Suprapubic skin (tissue), 4 donors: ENCODE measurements at regions not wholly inside any gene's neighbourhood (a gene's known extent, or its start where the extent isn't known, plus 50 kb on each side); places are given as distances from the start of the nearest gene placed in this dataset.

Experiments
- EP300 ChIP-seq: sonication (generic); formaldehyde crosslinking; IDR thresholded peaks from one replicate; pipeline ENCODE4 v1.6.1; 2017; ENCODE audit warnings: antibody characterized with exemption
- POLR2A ChIP-seq, 2 donors: fragments of 450-650 bp; IDR thresholded peaks; one replicate each; pipeline ENCODE4 v1.6.1; 2017; ENCODE audit warnings: antibody characterized with exemption in 2 of 2, mild to moderate bottlenecking in 2 of 2, moderate library complexity in 2 of 2
- POLR2AphosphoS5 ChIP-seq, 3 donors: sonication (generic); formaldehyde crosslinking; IDR thresholded peaks; one replicate each; pipeline ENCODE4 v1.6.1; 2017; ENCODE audit warnings: antibody characterized with exemption in 3 of 3
- TF ChIP-seq, protein P1 (sequence below), 2 donors: fragments of 200-600 bp in 1 of 2; fragments of 450-650 bp in 1 of 2; sonication (generic) in 1 of 2; IDR thresholded peaks; one replicate each; pipeline ENCODE4 v1.5.1; 2016 to 2019; ENCODE audit warnings: antibody characterized with exemption in 2 of 2, mild to moderate bottlenecking in 1 of 2, moderate library complexity in 1 of 2

DNA sequence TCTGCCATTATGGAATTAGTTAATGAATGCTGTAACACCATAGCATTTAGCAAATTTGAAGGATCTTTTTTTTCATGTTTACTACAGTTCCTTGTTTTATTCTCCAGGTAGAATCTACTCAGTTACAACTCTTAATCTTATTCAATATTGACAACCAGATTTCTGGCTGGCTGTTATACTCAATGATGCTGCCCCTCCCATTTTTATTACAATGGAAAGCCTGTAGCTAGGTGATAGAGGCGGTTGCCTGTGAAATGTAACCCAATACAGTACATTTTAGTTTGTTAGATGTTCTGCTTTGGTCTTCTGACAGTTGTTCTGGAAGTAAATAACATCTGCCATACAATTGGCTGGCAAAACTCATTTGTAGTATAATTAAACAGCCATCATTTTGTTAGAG lies 294.2 kb downstream of the DMRTA1 start:
- no peak for TF ChIP-seq POLR2A (IDR thresholded peaks at IDR 0.05)
- TF ChIP-seq, protein P1, sequence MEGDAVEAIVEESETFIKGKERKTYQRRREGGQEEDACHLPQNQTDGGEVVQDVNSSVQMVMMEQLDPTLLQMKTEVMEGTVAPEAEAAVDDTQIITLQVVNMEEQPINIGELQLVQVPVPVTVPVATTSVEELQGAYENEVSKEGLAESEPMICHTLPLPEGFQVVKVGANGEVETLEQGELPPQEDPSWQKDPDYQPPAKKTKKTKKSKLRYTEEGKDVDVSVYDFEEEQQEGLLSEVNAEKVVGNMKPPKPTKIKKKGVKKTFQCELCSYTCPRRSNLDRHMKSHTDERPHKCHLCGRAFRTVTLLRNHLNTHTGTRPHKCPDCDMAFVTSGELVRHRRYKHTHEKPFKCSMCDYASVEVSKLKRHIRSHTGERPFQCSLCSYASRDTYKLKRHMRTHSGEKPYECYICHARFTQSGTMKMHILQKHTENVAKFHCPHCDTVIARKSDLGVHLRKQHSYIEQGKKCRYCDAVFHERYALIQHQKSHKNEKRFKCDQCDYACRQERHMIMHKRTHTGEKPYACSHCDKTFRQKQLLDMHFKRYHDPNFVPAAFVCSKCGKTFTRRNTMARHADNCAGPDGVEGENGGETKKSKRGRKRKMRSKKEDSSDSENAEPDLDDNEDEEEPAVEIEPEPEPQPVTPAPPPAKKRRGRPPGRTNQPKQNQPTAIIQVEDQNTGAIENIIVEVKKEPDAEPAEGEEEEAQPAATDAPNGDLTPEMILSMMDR (IDR thresholded peaks at IDR 0.05) = no peak
- TF ChIP-seq EP300 = no peak
- no peak for TF ChIP-seq POLR2AphosphoS5 (IDR thresholded peaks at IDR 0.05)
